ENCODE measurements at regions not wholly inside any gene's neighbourhood (a gene's known extent, or its start where the extent isn't known, plus 50 kb on each side); places are given as distances from the start of the nearest gene placed in this dataset.

GRCh38 chr4:86508436-86508835 lies 85.7 kb upstream of the PTPN13 start:
- no peak for TF ChIP-seq CTCF (IDR thresholded peaks at IDR 0.05 in 4 of 5, conservative IDR thresholded peaks at IDR 0.05 in 1 of 5)
- no peak for TF ChIP-seq POLR2A (IDR thresholded peaks at IDR 0.05)
